Neuronal stem cell (in vitro differentiated cells): ENCODE measurements at regions not wholly inside any gene's neighbourhood (a gene's known extent, or its start where the extent isn't known, plus 50 kb on each side); places are given as distances from the start of the nearest gene placed in this dataset.

Experiments
- DNase-seq: peaks from one replicate; pipeline ENCODE4 v3.0.0-alpha.2; 2013; ENCODE audit warnings: low spot score
- H2AFZ ChIP-seq: one replicate; pipeline ENCODE4 v1.6.1; 2013; ENCODE audit warnings: mild to moderate bottlenecking, low read length, inconsistent platforms
- H2AK5ac ChIP-seq: 2 replicates; pipeline ENCODE4 v1.6.1; 2013; ENCODE audit warnings: low read depth, mild to moderate bottlenecking, inconsistent platforms, low read length, moderate library complexity, mixed read lengths
- H2BK120ac ChIP-seq: 2 replicates; pipeline ENCODE4 v1.6.1; 2013; ENCODE audit warnings: low read depth, mild to moderate bottlenecking, inconsistent platforms, low read length, moderate library complexity, mixed read lengths
- H2BK12ac ChIP-seq: one replicate; pipeline ENCODE4 v1.6.1; 2013; ENCODE audit warnings: low read length, inconsistent platforms
- H2BK15ac ChIP-seq: 2 replicates; pipeline ENCODE4 v1.6.1; 2013; ENCODE audit warnings: mild to moderate bottlenecking, low read length, inconsistent platforms, mixed read lengths
- H2BK5ac ChIP-seq: one replicate; pipeline ENCODE4 v1.6.1; 2013; ENCODE audit warnings: inconsistent platforms, mild to moderate bottlenecking, low read length, moderate library complexity
- H3K14ac ChIP-seq: one replicate; pipeline ENCODE4 v1.6.1; 2013; ENCODE audit warnings: low read length, inconsistent platforms
- H3K18ac ChIP-seq: 2 replicates; pipeline ENCODE4 v1.6.1; 2013; ENCODE audit warnings: low read length, inconsistent platforms
- H3K23ac ChIP-seq: 2 replicates; pipeline ENCODE4 v1.6.1; 2013; ENCODE audit warnings: low read depth, mild to moderate bottlenecking, mixed read lengths, low read length, inconsistent platforms; ENCODE audit not compliant: poor library complexity
- H3K27ac ChIP-seq: replicated peaks from 3 replicates; pipeline ENCODE4 v1.5.1; 2013; ENCODE audit warnings: low read length, inconsistent platforms
- H3K27me3 ChIP-seq, 3 experiments: 2 replicates each; pipeline ENCODE4 v1.6.1; 2013; ENCODE audit warnings: low read length in 3 of 3, mild to moderate bottlenecking in 2 of 3, inconsistent platforms in 1 of 3, low read depth in 1 of 3, mixed read lengths in 1 of 3, moderate library complexity in 1 of 3; ENCODE audit not compliant: control insufficient read depth in 3 of 3, insufficient read depth in 3 of 3
- H3K36me3 ChIP-seq, 2 donors: replicated peaks in 1 of 2; 2 replicates each; pipeline ENCODE4 v1.6.1; 2013; ENCODE audit warnings: low read length in 2 of 2; ENCODE audit not compliant: control insufficient read depth in 2 of 2, insufficient read depth in 2 of 2
- H3K4ac ChIP-seq: 2 replicates; pipeline ENCODE4 v1.6.1; 2013; ENCODE audit warnings: inconsistent platforms, mild to moderate bottlenecking, low read length, moderate library complexity
- H3K4me1 ChIP-seq, 2 donors: 1 replicate in 1 of 2; 2 replicates in 1 of 2; pipeline ENCODE4 v1.6.1; 2013; ENCODE audit warnings: low read length in 2 of 2, low read depth in 1 of 2; ENCODE audit not compliant: control insufficient read depth in 2 of 2, insufficient read depth in 1 of 2
- H3K4me2 ChIP-seq: one replicate; pipeline ENCODE4 v1.6.1; 2013; ENCODE audit warnings: mild to moderate bottlenecking, low read length, inconsistent platforms; ENCODE audit not compliant: insufficient read depth, poor library complexity, severe bottlenecking
- H3K4me3 ChIP-seq, 2 donors: 2 replicates each; pipeline ENCODE4 v1.5.1; 2013; ENCODE audit warnings: low read length in 2 of 2, mild to moderate bottlenecking in 2 of 2, inconsistent platforms in 1 of 2, moderate library complexity in 1 of 2
- H3K79me1 ChIP-seq: one replicate; pipeline ENCODE4 v1.6.1; 2013; ENCODE audit warnings: low read depth, mild to moderate bottlenecking, inconsistent platforms, low read length, moderate library complexity
- H3K9ac ChIP-seq: one replicate; pipeline ENCODE4 v1.6.1; 2013; ENCODE audit warnings: mild to moderate bottlenecking, low read depth, low read length, inconsistent platforms; ENCODE audit not compliant: poor library complexity
- H3K9me3 ChIP-seq, 2 donors: replicated peaks in 1 of 2; 2 replicates each; pipeline versions ENCODE3 to v1.6.1; 2013; ENCODE audit warnings: low read length in 2 of 2, mild to moderate bottlenecking in 2 of 2, inconsistent platforms in 1 of 2, low read depth in 1 of 2, mixed read lengths in 1 of 2, moderate library complexity in 1 of 2; ENCODE audit not compliant: control insufficient read depth in 2 of 2, insufficient read depth in 1 of 2
- H4K8ac ChIP-seq: one replicate; pipeline ENCODE4 v1.6.1; 2013; ENCODE audit warnings: low read depth, mild to moderate bottlenecking, inconsistent platforms, low read length, moderate library complexity
- H4K91ac ChIP-seq: one replicate; pipeline ENCODE4 v1.6.1; 2013; ENCODE audit warnings: low read length, low read depth, mild to moderate bottlenecking, inconsistent platforms; ENCODE audit not compliant: poor library complexity
- WGBS, 2 donors: extraction: QIAGEN DNeasy Blood & Tissue Kit; methylation state at CpG; one replicate each; pipeline ENCODE4 v1.1.7; 2013; ENCODE audit warnings: missing lambda C conversion rate in 2 of 2, mixed read lengths in 1 of 2; ENCODE audit not compliant: insufficient read length in 2 of 2, insufficient replicate concordance in 1 of 2; ENCODE audit errors: extremely low coverage in 2 of 2; 5-methylcytosine and 5-hydroxymethylcytosine counted together

- DNase-seq = no peak
- Histone ChIP-seq H2BK12ac (no peak overlapping the region), H3K4me2 (no peak overlapping the region), H3K18ac (no peak overlapping the region), H3K14ac (no peak overlapping the region), H3K4me3 (no peak overlapping the region), H2AK5ac (no peak overlapping the region), H2AFZ (no peak overlapping the region), H3K9ac (no peak overlapping the region), H3K9me3 (peaks cover 0 to 3% of the 10 kb centered on the region in 2 donors), H4K8ac (no peak overlapping the region), H3K4ac (no peak overlapping the region), H3K79me1 (no peaks in the 10 kb centered on the region), H3K23ac (no peak overlapping the region), H2BK120ac (no peak overlapping the region), H4K91ac (no peak overlapping the region), H3K36me3 (no peaks in the 10 kb centered on the region), H2BK5ac (no peak overlapping the region), H3K27me3 (peaks cover 0 to 23% (median 0%) of the 10 kb centered on the region in 3 experiments), H3K27ac (no peak overlapping the region), H3K4me1 (peaks cover 0 to 2% of the 10 kb centered on the region in 2 donors), H2BK15ac (no peak overlapping the region)
- no CpG with 5 or more reads among the region's 7 CpGs for WGBS, 2 donors
Measured at GRCh38 chr17:79666111-79666510, 55.3 kb upstream of the RBFOX3 start.

GRCh38 chr17:79664930-79665737 lies 54.3 kb upstream of the RBFOX3 start:
- no peak overlapping the region for H2AFZ ChIP-seq
- no peak overlapping the region for H2BK12ac ChIP-seq
- H3K79me1 ChIP-seq = no peaks in the 10 kb centered on the region
- no peak overlapping the region for H4K91ac ChIP-seq
- H2BK120ac ChIP-seq = no peak overlapping the region
- no peak overlapping the region for H3K23ac ChIP-seq
- H3K9ac ChIP-seq = no peak overlapping the region
- no peak overlapping the region for H3K4ac ChIP-seq
- no peaks in the 10 kb centered on the region for H3K36me3 ChIP-seq
- H3K4me2 ChIP-seq = no peak overlapping the region
- no peak overlapping the region for H3K14ac ChIP-seq
- H3K18ac ChIP-seq = peak overlapping the region; percentile 20
- DNase-seq = no peak
- H2AK5ac ChIP-seq = no peak overlapping the region
- peaks cover 0 to 3% of the 10 kb centered on the region in 2 donors for H3K9me3 ChIP-seq
- H3K27ac ChIP-seq = no peak overlapping the region
- WGBS, 2 donors = no CpG with 5 or more reads among the region's 22 CpGs
- H3K4me1 ChIP-seq = peaks cover 0 to 2% of the 10 kb centered on the region in 2 donors
- H4K8ac ChIP-seq = no peak overlapping the region
- H2BK5ac ChIP-seq = no peak overlapping the region
- H2BK15ac ChIP-seq = no peak overlapping the region
- H3K4me3 ChIP-seq = no peak overlapping the region
- peaks cover 0 to 15% (median 0%) of the 10 kb centered on the region in 3 experiments for H3K27me3 ChIP-seq

GRCh38 chr17:79661292-79662041 lies 50.6 kb upstream of the RBFOX3 start:
- Histone ChIP-seq H4K8ac (no peak overlapping the region), H3K4me2 (no peak overlapping the region), H3K9ac (no peak overlapping the region), H3K27ac (no peak overlapping the region), H2BK12ac (no peak overlapping the region), H3K14ac (no peak overlapping the region), H3K79me1 (no peaks in the 10 kb centered on the region), H3K36me3 (no peaks in the 10 kb centered on the region), H3K4ac (no peak overlapping the region), H3K4me1 (peaks cover 0 to 10% of the 10 kb centered on the region in 2 donors), H3K18ac (no peak overlapping the region), H3K4me3 (no peak overlapping the region), H2BK5ac (no peak overlapping the region), H2AK5ac (no peak overlapping the region), H4K91ac (no peak overlapping the region), H3K9me3 (peaks cover 0 to 2% of the 10 kb centered on the region in 2 donors), H2BK120ac (no peak overlapping the region), H3K27me3 (peaks cover 0 to 14% (median 2%) of the 10 kb centered on the region in 3 experiments), H2BK15ac (no peak overlapping the region), H3K23ac (no peak overlapping the region), H2AFZ (no peak overlapping the region)
- no peak for DNase-seq
